AG10803 (cell line): ENCODE measurements at regions not wholly inside any gene's neighbourhood (a gene's known extent, or its start where the extent isn't known, plus 50 kb on each side); places are given as distances from the start of the nearest gene placed in this dataset.

Source experiments
- DNase-seq: peaks from one replicate; pipeline ENCODE4 v3.0.0; 2010; ENCODE audit warnings: low read depth
- H3K4me3 ChIP-seq: 2 replicates; pipeline ENCODE4 v1.5.1; 2011; ENCODE audit warnings: mild to moderate bottlenecking, low read length, control low read depth
- CTCF ChIP-seq: conservative IDR thresholded peaks from 2 replicates; pipeline ENCODE4 v1.5.1; 2011; ENCODE audit warnings: mild to moderate bottlenecking, low read length, control low read depth, inconsistent platforms

- TF ChIP-seq CTCF, result no peak
- DNase-seq, result no peak
- no peak overlapping the region for H3K4me3 ChIP-seq
Measured at GRCh38 chr10:128302808-128303207, 176.6 kb upstream of the MKI67 start.

- no peak for TF ChIP-seq CTCF
- DNase-seq, result no peak
- no peak overlapping the region for H3K4me3 ChIP-seq
Measured at GRCh38 chr10:128304271-128304670, 178.0 kb upstream of the MKI67 start.

- no peak for DNase-seq
Measured at GRCh38 chr10:128305601-128306345, 179.6 kb upstream of the MKI67 start.

GRCh38 chr10:128306535-128306934, 180.3 kb upstream of the MKI67 start:
- DNase-seq, result no peak
- no peak overlapping the region for H3K4me3 ChIP-seq
- TF ChIP-seq CTCF, result no peak

More at GRCh38 chr10:128305601-128306345, 179.6 kb upstream of the MKI67 start:
- H3K4me3 ChIP-seq, result no peak overlapping the region
- TF ChIP-seq CTCF, result no peak

GRCh38 chr10:128306966-128307365, 180.7 kb upstream of the MKI67 start:
- no peak for TF ChIP-seq CTCF
- DNase-seq, result no peak
- no peak overlapping the region for H3K4me3 ChIP-seq

GRCh38 chr10:128307820-128308219, 181.6 kb upstream of the MKI67 start:
- no peak overlapping the region for H3K4me3 ChIP-seq
- TF ChIP-seq CTCF, result no peak
- DNase-seq, result no peak

- TF ChIP-seq CTCF, result no peak
- no peak for DNase-seq
- H3K4me3 ChIP-seq, result no peak overlapping the region
Measured at GRCh38 chr10:128310971-128311658, 184.9 kb upstream of the MKI67 start.
